KOPT-K1 (cell line): ENCODE measurements at regions not wholly inside any gene's neighbourhood (a gene's known extent, or its start where the extent isn't known, plus 50 kb on each side); places are given as distances from the start of the nearest gene placed in this dataset.

ENCODE experiments used
- H3K27ac ChIP-seq: fragments of 200-600 bp; sonication (generic); 2 replicates; pipeline ENCODE4 v1.5.1; 2016; ENCODE audit warnings: antibody characterized with exemption, mild to moderate bottlenecking, low read depth, low read length; ENCODE audit not compliant: poor library complexity, severe bottlenecking
- H3K36me3 ChIP-seq: fragments of 200-600 bp; sonication (generic); 2 replicates; pipeline ENCODE4 v1.5.1; 2017; ENCODE audit warnings: antibody characterized with exemption, mild to moderate bottlenecking, low read length, moderate library complexity; ENCODE audit not compliant: insufficient read depth
- H3K9me3 ChIP-seq: fragments of 200-600 bp; sonication (generic); 2 replicates; pipeline ENCODE4 v1.5.1; 2017; ENCODE audit warnings: antibody characterized with exemption, low read length, mild to moderate bottlenecking; ENCODE audit not compliant: insufficient read depth, poor library complexity, severe bottlenecking

- Histone ChIP-seq H3K27ac (no peak overlapping the region), H3K9me3 (no peaks in the 10 kb centered on the region), H3K36me3 (no peaks in the 10 kb centered on the region)
Observed at GRCh38 chr5:120738568-120738967, 274.5 kb downstream of the PRR16 start.

DNA sequence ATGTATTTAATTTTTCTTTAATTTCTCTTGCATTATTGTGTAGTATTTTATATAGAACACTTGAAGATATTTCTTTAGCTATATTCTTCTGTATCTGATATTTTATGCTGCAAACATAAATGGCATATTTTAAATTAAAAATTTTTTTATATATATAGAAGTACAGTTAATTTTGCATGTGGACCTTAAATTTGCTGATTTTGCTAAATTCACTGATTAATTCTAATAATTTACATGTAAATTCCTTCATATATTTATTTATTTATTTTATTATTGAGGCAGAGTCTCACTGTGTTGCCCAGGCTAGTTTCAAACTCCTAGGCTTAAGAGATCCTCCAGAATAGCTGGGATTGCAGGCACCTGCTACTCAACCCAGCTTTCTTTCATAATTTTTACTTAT lies 276.9 kb downstream of the PRR16 start:
- Histone ChIP-seq H3K27ac (no peak overlapping the region), H3K36me3 (no peaks in the 10 kb centered on the region), H3K9me3 (no peaks in the 10 kb centered on the region)

GRCh38 chr5:120748474-120748873 lies 284.4 kb downstream of the PRR16 start:
- no peaks in the 10 kb centered on the region for H3K9me3 ChIP-seq
- H3K36me3 ChIP-seq = no peaks in the 10 kb centered on the region
- H3K27ac ChIP-seq = no peak overlapping the region

DNA sequence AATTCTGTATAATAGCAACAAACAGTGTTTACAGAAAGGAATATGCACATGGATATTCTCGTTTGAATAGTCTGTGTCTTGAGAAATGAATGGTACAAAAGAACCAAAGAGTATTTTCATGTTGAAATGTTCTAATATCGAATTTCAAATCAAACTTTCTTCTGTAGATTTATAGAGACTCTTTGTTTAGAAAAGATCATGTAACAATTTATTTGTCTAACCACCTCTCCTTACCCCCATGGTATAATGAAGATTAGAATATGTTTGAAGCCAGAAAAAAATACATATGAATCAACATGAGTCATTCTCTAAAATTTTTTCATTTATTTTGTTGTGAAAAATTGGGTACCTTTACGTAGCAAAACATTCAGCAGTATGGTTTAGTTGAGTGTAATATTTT lies 285.6 kb downstream of the PRR16 start:
- Histone ChIP-seq H3K9me3 (no peaks in the 10 kb centered on the region), H3K27ac (no peak overlapping the region), H3K36me3 (no peaks in the 10 kb centered on the region)

GRCh38 chr5:120759587-120759986 lies 295.5 kb downstream of the PRR16 start:
- Histone ChIP-seq H3K27ac (no peak overlapping the region), H3K9me3 (peaks cover 7% of the 10 kb centered on the region), H3K36me3 (no peaks in the 10 kb centered on the region)

GRCh38 chr5:120761986-120762385 lies 297.9 kb downstream of the PRR16 start:
- no peaks in the 10 kb centered on the region for H3K36me3 ChIP-seq
- H3K9me3 ChIP-seq = no peaks in the 10 kb centered on the region
- no peak overlapping the region for H3K27ac ChIP-seq

- H3K27ac ChIP-seq = no peak overlapping the region
- H3K9me3 ChIP-seq = no peaks in the 10 kb centered on the region
- no peaks in the 10 kb centered on the region for H3K36me3 ChIP-seq
Observed at GRCh38 chr5:120765189-120765588, 301.1 kb downstream of the PRR16 start.

DNA sequence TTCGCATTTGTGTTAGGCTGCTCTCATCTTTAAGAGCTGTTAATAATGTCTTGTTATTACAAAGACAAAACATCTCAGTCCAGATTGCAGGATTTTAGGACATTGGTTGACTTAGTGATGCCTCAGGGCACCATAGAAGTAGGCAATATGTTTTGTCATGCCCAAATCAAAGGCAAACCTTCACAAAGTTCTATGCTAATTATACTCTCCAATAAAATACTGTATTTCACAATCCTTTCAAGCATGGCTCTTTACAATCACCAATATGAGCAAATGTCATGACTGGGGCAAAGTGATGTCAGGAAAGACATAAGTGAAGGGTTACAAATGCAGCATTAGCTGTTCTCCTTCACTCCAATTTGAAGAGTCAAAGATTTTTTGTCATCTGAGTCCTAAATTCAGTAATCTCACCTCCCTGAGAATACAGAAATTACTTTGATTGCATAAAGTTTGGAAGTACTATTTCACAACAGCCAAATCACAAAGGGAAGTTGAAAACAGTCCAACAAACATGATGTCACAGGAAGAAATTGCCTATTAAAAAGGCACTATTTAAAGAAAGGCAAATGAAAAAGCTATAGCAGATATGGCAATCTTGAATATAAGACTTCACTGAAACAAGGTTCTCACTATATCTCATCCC lies 303.2 kb downstream of the PRR16 start:
- no peak overlapping the region for H3K27ac ChIP-seq
- H3K36me3 ChIP-seq = no peaks in the 10 kb centered on the region
- no peaks in the 10 kb centered on the region for H3K9me3 ChIP-seq

- Histone ChIP-seq H3K27ac (no peak overlapping the region), H3K36me3 (no peaks in the 10 kb centered on the region), H3K9me3 (no peaks in the 10 kb centered on the region)
Observed at GRCh38 chr5:120769312-120769872, 305.3 kb downstream of the PRR16 start.

DNA sequence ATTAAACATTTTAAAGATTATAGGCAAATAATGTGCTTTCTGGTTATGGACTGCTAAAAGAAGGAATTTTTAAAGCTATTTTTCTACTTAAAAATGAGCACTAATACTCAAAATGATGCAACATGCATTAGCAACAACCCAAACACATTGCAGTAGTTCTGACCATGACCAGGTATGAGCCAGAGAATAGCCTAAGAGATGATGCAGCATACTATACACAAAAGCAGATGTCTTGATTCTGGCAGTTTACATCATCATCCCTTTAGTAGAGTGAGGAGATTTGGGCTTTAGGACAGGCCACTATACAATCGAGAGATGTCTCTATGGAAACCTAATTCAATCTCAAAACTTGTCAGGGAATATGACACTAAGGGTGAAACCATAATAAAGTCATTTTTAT lies 307.1 kb downstream of the PRR16 start:
- no peaks in the 10 kb centered on the region for H3K36me3 ChIP-seq
- H3K27ac ChIP-seq = no peak overlapping the region
- H3K9me3 ChIP-seq = no peaks in the 10 kb centered on the region

DNA sequence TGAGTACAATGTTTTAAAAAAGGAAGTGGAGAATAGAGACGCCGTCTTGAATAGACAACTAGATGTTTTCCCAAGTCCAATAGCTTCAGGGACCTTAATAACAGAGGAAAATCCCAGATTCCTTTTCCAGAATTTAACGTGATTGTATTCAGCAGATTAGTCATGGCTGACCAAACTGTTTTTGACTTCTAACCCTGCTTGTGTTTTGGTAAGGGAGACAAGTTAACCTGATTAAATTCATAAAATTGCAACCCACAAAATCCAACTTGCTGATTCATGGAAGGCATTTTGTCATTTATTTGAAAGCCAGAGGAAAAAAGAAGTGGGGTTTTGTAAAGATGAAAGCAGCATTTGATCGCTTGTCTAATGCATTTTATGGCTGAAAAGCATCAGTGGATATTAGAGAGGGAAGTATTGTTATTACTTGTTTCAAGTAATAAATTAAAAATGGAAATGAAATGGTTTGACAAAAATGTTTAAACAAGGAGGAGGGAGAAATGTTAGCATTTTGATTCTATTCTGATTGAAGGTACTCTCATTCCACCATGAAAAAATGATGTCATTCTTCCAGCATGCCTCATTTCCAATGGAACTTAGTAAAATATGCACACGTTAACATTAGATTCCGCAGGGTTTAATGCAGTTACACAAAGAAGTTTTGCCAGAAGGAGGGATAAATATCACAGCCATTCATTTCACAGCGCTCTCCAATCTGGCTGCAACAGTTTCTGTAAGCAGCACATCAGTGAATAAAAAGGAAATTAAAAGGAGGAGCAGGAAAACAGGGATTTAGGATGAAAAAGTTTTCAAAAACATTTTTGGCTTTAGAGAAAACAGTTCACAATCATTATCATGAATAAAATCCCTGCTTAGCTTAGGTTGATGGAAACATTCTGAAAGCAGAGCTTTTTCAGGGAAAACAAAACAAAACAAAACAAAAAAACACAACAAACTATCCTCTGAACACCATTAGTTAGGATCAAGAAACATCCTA lies 314.7 kb downstream of the PRR16 start:
- no peak overlapping the region for H3K27ac ChIP-seq
- H3K36me3 ChIP-seq = no peaks in the 10 kb centered on the region
- H3K9me3 ChIP-seq = no peaks in the 10 kb centered on the region

DNA sequence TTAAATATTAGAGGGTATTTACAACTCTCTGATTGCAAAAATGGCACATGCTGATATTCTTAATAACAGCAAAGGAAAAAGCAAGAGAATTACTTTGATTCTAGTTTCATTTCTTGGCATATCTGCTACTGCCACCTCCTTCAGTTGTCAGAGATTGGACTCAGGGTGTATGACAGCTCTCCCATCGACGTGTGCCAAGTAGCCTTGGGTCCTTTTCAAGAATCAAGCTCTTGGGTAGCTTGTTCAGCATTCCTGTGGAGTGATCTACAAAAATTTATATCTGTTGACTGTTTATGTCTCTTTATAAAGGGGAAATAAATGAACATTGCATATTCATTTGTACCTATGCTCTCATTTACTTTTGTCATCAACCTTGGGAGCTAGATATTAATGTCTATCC lies 315.6 kb downstream of the PRR16 start:
- H3K27ac ChIP-seq = no peak overlapping the region
- H3K9me3 ChIP-seq = no peaks in the 10 kb centered on the region
- H3K36me3 ChIP-seq = no peaks in the 10 kb centered on the region

DNA sequence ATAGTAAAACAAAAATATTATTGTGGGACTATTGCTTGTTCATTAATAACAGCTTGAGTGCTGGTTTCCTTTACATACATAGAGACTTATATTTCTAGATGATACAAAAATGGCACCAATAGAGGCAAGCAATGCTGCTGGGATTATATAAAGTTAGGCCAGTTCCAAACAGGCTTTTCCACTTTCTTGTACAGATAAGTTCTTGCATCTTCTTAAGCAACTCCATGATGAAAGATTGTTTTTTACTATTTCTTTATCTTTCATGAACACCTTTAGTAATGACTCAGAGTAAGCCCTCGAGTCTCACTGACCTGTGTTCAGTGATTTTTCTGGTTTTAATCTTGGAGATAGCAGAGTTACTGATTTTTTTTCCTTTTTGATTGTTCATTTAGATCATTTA lies 324.4 kb downstream of the PRR16 start:
- no peak overlapping the region for H3K27ac ChIP-seq
- H3K9me3 ChIP-seq = no peaks in the 10 kb centered on the region
- no peaks in the 10 kb centered on the region for H3K36me3 ChIP-seq

GRCh38 chr5:120789918-120790317 lies 325.8 kb downstream of the PRR16 start:
- Histone ChIP-seq H3K27ac (no peak overlapping the region), H3K9me3 (no peaks in the 10 kb centered on the region), H3K36me3 (no peaks in the 10 kb centered on the region)

DNA sequence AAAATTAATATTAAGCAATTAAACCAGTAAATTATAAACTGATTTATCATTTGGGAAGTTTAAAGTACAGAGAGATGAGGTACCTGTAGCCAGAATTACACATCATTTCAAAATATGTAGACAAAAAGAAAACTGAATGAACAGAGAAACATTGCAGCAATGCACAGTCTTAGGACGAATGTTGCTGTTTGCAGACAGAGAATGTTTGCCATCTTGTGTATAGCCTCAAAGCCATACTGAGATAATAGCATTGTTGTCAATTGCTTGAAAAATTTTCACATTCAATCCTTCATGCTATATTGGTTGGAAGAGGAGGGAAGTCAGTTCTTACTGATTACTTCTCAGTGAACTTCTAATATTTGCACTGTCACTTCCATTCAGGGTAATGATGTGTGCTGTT lies 326.2 kb downstream of the PRR16 start:
- Histone ChIP-seq H3K9me3 (no peaks in the 10 kb centered on the region), H3K36me3 (no peaks in the 10 kb centered on the region), H3K27ac (no peak overlapping the region)
